OCI-LY7 (cell line): ENCODE measurements at regions not wholly inside any gene's neighbourhood (a gene's known extent, or its start where the extent isn't known, plus 50 kb on each side); places are given as distances from the start of the nearest gene placed in this dataset.
"Not testable (repeated sequence)": the region's sequence is repeated elsewhere in the genome, so short reads cannot be mapped to it uniquely, and the experiment has no call there.

ENCODE experiments used
- BruUV-seq: library from RNA; stranded (reverse); fragments of 400-500 nt; replicated peaks from 2 replicates; lab custom pipeline; 2021; lab: Mats Ljungman, UMichigan
- CTCF ChIA-PET: fragments of 300-600 bp; sonication (Branson Sonifier 250); formaldehyde crosslinking; loops from one replicate; lab custom pipeline; 2022; ENCODE audit warnings: antibody characterized with exemption; ENCODE audit not compliant: unreplicated experiment; lab: Charles Lee
- POLR2A ChIA-PET: fragments of 300-600 bp; sonication (Branson Sonifier 250); formaldehyde crosslinking; loops from one replicate; lab custom pipeline; 2022; ENCODE audit warnings: antibody characterized with exemption; lab: Charles Lee
- DNase-seq: peaks from one replicate; pipeline ENCODE4 v3.0.0-alpha.2; 2015; ENCODE audit warnings: low spot score
- H2AFZ ChIP-seq: fragments of 200-600 bp; sonication (generic), shearing (Covaris generic); 2 replicates; pipeline ENCODE4 v1.6.1; 2014; ENCODE audit warnings: mild to moderate bottlenecking, antibody characterized with exemption, low read length, moderate library complexity
- H3K27ac ChIP-seq: fragments of 200-600 bp; sonication (generic); 2 replicates; pipeline ENCODE4 v1.5.1; 2014; ENCODE audit warnings: mixed run types, low read depth, mild to moderate bottlenecking, moderate library complexity, low read length, inconsistent platforms; ENCODE audit not compliant: poor library complexity, severe bottlenecking
- H3K36me3 ChIP-seq: fragments of 200-600 bp; sonication (generic); 2 replicates; pipeline ENCODE4 v1.6.1; 2014; ENCODE audit warnings: mild to moderate bottlenecking, antibody characterized with exemption, low read length, moderate library complexity, mixed read lengths; ENCODE audit not compliant: insufficient read depth
- H3K4me1 ChIP-seq: fragments of 200-600 bp; sonication (generic); 2 replicates; pipeline ENCODE4 v1.5.1; 2014; ENCODE audit warnings: mild to moderate bottlenecking, low read length; ENCODE audit not compliant: insufficient read depth, poor library complexity, severe bottlenecking
- H3K4me2 ChIP-seq: fragments of 200-600 bp; sonication (generic); 2 replicates; pipeline ENCODE4 v1.6.1; 2014; ENCODE audit warnings: mild to moderate bottlenecking, low read length
- H3K4me3 ChIP-seq: fragments of 200-600 bp; sonication (generic); 2 replicates; pipeline ENCODE4 v1.5.1; 2014; ENCODE audit warnings: mild to moderate bottlenecking, low read depth, low read length; ENCODE audit not compliant: poor library complexity, severe bottlenecking
- H3K79me2 ChIP-seq: fragments of 200-600 bp; sonication (generic); 2 replicates; pipeline ENCODE4 v1.6.1; 2016; ENCODE audit warnings: low read depth, mild to moderate bottlenecking, low read length, moderate library complexity, mixed read lengths; ENCODE audit not compliant: insufficient read depth
- H3K9me2 ChIP-seq: fragments of 200-600 bp; sonication (generic); 2 replicates; pipeline ENCODE4 v1.6.1; 2016; ENCODE audit warnings: mild to moderate bottlenecking, low read length, mixed read lengths; ENCODE audit not compliant: insufficient read depth
- H3K9me3 ChIP-seq: fragments of 200-600 bp; sonication (generic); 2 replicates; pipeline ENCODE4 v1.6.1; 2014; ENCODE audit warnings: mild to moderate bottlenecking, mixed run types, low read length, mixed read lengths
- H4K20me1 ChIP-seq: fragments of 200-600 bp; sonication (generic); 2 replicates; pipeline ENCODE4 v1.6.1; 2014; ENCODE audit warnings: mild to moderate bottlenecking, antibody characterized with exemption, low read length, moderate library complexity, mixed read lengths; ENCODE audit not compliant: insufficient read depth
- intact Hi-C: fragments of 100-400 bp; cut with micrococcal nuclease; formaldehyde crosslinking; loops from one replicate; pipeline ENCODE4 v1.10.0; 2022; ENCODE audit not compliant: unreplicated experiment

GRCh38 chr2:132318481-132318880, 98.1 kb upstream of the GPR39 start:
- H3K4me3 ChIP-seq, intact Hi-C loops, H3K9me2 ChIP-seq, DNase-seq, CTCF ChIA-PET, H3K79me2 ChIP-seq, H2AFZ ChIP-seq, POLR2A ChIA-PET, H3K36me3 ChIP-seq, H4K20me1 ChIP-seq, BruUV-seq, H3K9me3 ChIP-seq, H3K27ac ChIP-seq, H3K4me2 ChIP-seq, H3K4me1 ChIP-seq: not testable (repeated sequence)

GRCh38 chr2:132324005-132324404, 92.6 kb upstream of the GPR39 start:
- POLR2A ChIA-PET, H3K4me3 ChIP-seq, H4K20me1 ChIP-seq, DNase-seq, H3K79me2 ChIP-seq, CTCF ChIA-PET, H3K36me3 ChIP-seq, H2AFZ ChIP-seq, BruUV-seq, H3K9me2 ChIP-seq, H3K4me2 ChIP-seq, H3K4me1 ChIP-seq, intact Hi-C loops, H3K9me3 ChIP-seq, H3K27ac ChIP-seq: not testable (repeated sequence)

- H3K9me3 ChIP-seq, DNase-seq, intact Hi-C loops, POLR2A ChIA-PET, H2AFZ ChIP-seq, CTCF ChIA-PET, H3K4me2 ChIP-seq, BruUV-seq, H3K9me2 ChIP-seq, H3K79me2 ChIP-seq, H3K36me3 ChIP-seq, H3K27ac ChIP-seq, H3K4me1 ChIP-seq, H4K20me1 ChIP-seq, H3K4me3 ChIP-seq: not testable (repeated sequence)
These were observed 84.1 kb upstream of the GPR39 start for GRCh38 chr2:132332345-132333033.

GRCh38 chr2:132337135-132337534, 79.5 kb upstream of the GPR39 start:
- CTCF ChIA-PET, POLR2A ChIA-PET, H3K36me3 ChIP-seq, H3K79me2 ChIP-seq, intact Hi-C loops, H4K20me1 ChIP-seq, H3K9me2 ChIP-seq, H3K4me3 ChIP-seq, H3K9me3 ChIP-seq, H3K4me1 ChIP-seq, BruUV-seq, H3K27ac ChIP-seq, DNase-seq, H3K4me2 ChIP-seq, H2AFZ ChIP-seq: not testable (repeated sequence)

- H3K9me2 ChIP-seq, BruUV-seq, intact Hi-C loops, CTCF ChIA-PET, H3K4me3 ChIP-seq, H4K20me1 ChIP-seq, DNase-seq, POLR2A ChIA-PET, H3K36me3 ChIP-seq, H3K79me2 ChIP-seq, H2AFZ ChIP-seq, H3K4me2 ChIP-seq, H3K27ac ChIP-seq, H3K4me1 ChIP-seq, H3K9me3 ChIP-seq: not testable (repeated sequence)
These were observed 78.8 kb upstream of the GPR39 start for GRCh38 chr2:132337844-132338243.

GRCh38 chr2:132347041-132347780, 69.4 kb upstream of the GPR39 start:
- H3K4me1 ChIP-seq, intact Hi-C loops, CTCF ChIA-PET, H3K9me3 ChIP-seq, H3K36me3 ChIP-seq, POLR2A ChIA-PET, H3K4me2 ChIP-seq, H3K4me3 ChIP-seq, BruUV-seq, H3K9me2 ChIP-seq, H4K20me1 ChIP-seq, H3K27ac ChIP-seq, DNase-seq, H3K79me2 ChIP-seq, H2AFZ ChIP-seq: not testable (repeated sequence)
